A673 (cell line): ENCODE measurements at regions not wholly inside any gene's neighbourhood (a gene's known extent, or its start where the extent isn't known, plus 50 kb on each side); places are given as distances from the start of the nearest gene placed in this dataset.
A peak's percentile ranks its signal among the peaks of the same experiment; 100 is the strongest.

ENCODE experiments used
- BruUV-seq: library from RNA; stranded (reverse); fragments of 400-500 nt; replicated peaks from 2 replicates; lab custom pipeline; 2021; lab: Mats Ljungman, UMichigan
- CTCF ChIA-PET: fragments of 300-600 bp; sonication (Branson Sonifier 250); formaldehyde crosslinking; loops from one replicate; lab custom pipeline; 2022; ENCODE audit warnings: antibody characterized with exemption; lab: Charles Lee
- POLR2A ChIA-PET: fragments of 300-600 bp; sonication (Branson Sonifier 250); formaldehyde crosslinking; loops from one replicate; lab custom pipeline; 2022; ENCODE audit warnings: antibody characterized with exemption; ENCODE audit not compliant: low non-redundant PET; lab: Charles Lee
- DNase-seq: peaks from one replicate; pipeline ENCODE4 v3.0.0-alpha.2; 2015; ENCODE audit warnings: low spot score
- H3K27ac ChIP-seq: fragments of 200-600 bp; sonication (generic); 2 replicates; pipeline ENCODE4 v1.5.1; 2016; ENCODE audit warnings: mixed run types, low read depth, mild to moderate bottlenecking, mixed read lengths, antibody characterized with exemption, low read length; ENCODE audit not compliant: poor library complexity, severe bottlenecking
- H3K27me3 ChIP-seq: fragments of 200-600 bp; sonication (generic); replicated peaks from 2 replicates; pipeline ENCODE4 v1.6.1; 2017; ENCODE audit warnings: mixed run types, low read depth, mild to moderate bottlenecking, mixed read lengths, antibody characterized with exemption, low read length; ENCODE audit not compliant: insufficient read depth, poor library complexity
- H3K36me3 ChIP-seq: fragments of 200-600 bp; sonication (generic); 2 replicates; pipeline ENCODE4 v1.6.1; 2016; ENCODE audit warnings: mixed run types, mild to moderate bottlenecking, mixed read lengths, antibody characterized with exemption, low read length; ENCODE audit not compliant: insufficient read depth, poor library complexity, severe bottlenecking
- H3K4me1 ChIP-seq: fragments of 200-600 bp; sonication (generic); 2 replicates; pipeline ENCODE4 v1.6.1; 2017; ENCODE audit warnings: mixed run types, mild to moderate bottlenecking, mixed read lengths, antibody characterized with exemption, low read length; ENCODE audit not compliant: insufficient read depth, poor library complexity, severe bottlenecking
- H3K4me3 ChIP-seq: fragments of 200-600 bp; sonication (generic); 2 replicates; pipeline ENCODE4 v1.5.1; 2016; ENCODE audit warnings: low read depth, mixed run types, mild to moderate bottlenecking, mixed read lengths, low read length; ENCODE audit not compliant: poor library complexity, severe bottlenecking
- H3K9me3 ChIP-seq: fragments of 200-600 bp; sonication (generic); 2 replicates; pipeline ENCODE4 v1.6.1; 2016; ENCODE audit warnings: mixed run types, low read depth, mild to moderate bottlenecking, mixed read lengths, antibody characterized with exemption, low read length; ENCODE audit not compliant: poor library complexity, severe bottlenecking
- CTCF ChIP-seq: fragments of 300-800, 200-600 bp; sonication (generic); conservative IDR thresholded peaks from 2 replicates; pipeline ENCODE4 v1.5.1; 2017; ENCODE audit warnings: low read depth, mild to moderate bottlenecking, antibody characterized with exemption, low read length, moderate library complexity, mixed read lengths
- EZH2 ChIP-seq: fragments of 200-600 bp; sonication (generic); IDR thresholded peaks from 2 replicates; pipeline ENCODE4 v1.6.1; 2017; ENCODE audit warnings: borderline replicate concordance, low read depth, mild to moderate bottlenecking, mixed read lengths, antibody characterized with exemption, low read length; ENCODE audit not compliant: poor library complexity, severe bottlenecking
- intact Hi-C: fragments of 100-400 bp; cut with micrococcal nuclease; formaldehyde crosslinking; loops from one replicate; pipeline ENCODE4 v1.10.0; 2022; ENCODE audit not compliant: unreplicated experiment

GRCh38 chr12:41917181-41917580 lies 227.5 kb downstream of the GXYLT1 start:
- ChIA-PET POLR2A (no interaction called here), CTCF (no interaction called here)
- peaks cover 70% of the 10 kb centered on the region for H3K4me1 ChIP-seq
- no peaks in the 10 kb centered on the region for H3K36me3 ChIP-seq
- no peak for DNase-seq
- no TSS peak for BruUV-seq
- TF ChIP-seq EZH2: no peak
- TF ChIP-seq CTCF: no peak
- intact Hi-C loops: loop anchor here (5.0 kb wide), 1 partner anchor 115 kb away; no protein-coding TSS in a partner anchor
- H3K27ac ChIP-seq: no peak overlapping the region
- no peaks in the 10 kb centered on the region for H3K9me3 ChIP-seq
- H3K27me3 ChIP-seq: no peaks in the 10 kb centered on the region
- H3K4me3 ChIP-seq: no peak overlapping the region

- Histone ChIP-seq H3K4me3 (no peak overlapping the region), H3K9me3 (no peaks in the 10 kb centered on the region), H3K36me3 (no peaks in the 10 kb centered on the region), H3K27me3 (no peaks in the 10 kb centered on the region), H3K4me1 (peaks cover 55% of the 10 kb centered on the region), H3K27ac (no peak overlapping the region)
- TF ChIP-seq CTCF: no peak
- no peak for DNase-seq
- POLR2A ChIA-PET: no interaction called here
- CTCF ChIA-PET: no interaction called here
- no TSS peak for BruUV-seq
- intact Hi-C loops: no loop called here
Measured at GRCh38 chr12:41910578-41911320, 233.9 kb downstream of the GXYLT1 start.

- TF ChIP-seq EZH2 (no peak), CTCF (no peak)
- peaks cover 75% of the 10 kb centered on the region for H3K4me1 ChIP-seq
- H3K4me3 ChIP-seq: no peak overlapping the region
- intact Hi-C loops: no loop called here
- no peak overlapping the region for H3K27ac ChIP-seq
- POLR2A ChIA-PET: no interaction called here
- no peaks in the 10 kb centered on the region for H3K9me3 ChIP-seq
- H3K27me3 ChIP-seq: no peaks in the 10 kb centered on the region
- peak; percentile 52 for DNase-seq
- CTCF ChIA-PET: no interaction called here
- H3K36me3 ChIP-seq: no peaks in the 10 kb centered on the region
- BruUV-seq: no TSS peak
Measured at GRCh38 chr12:41908206-41908605, 236.5 kb downstream of the GXYLT1 start.
